ENCODE measurements at regions not wholly inside any gene's neighbourhood (a gene's known extent, or its start where the extent isn't known, plus 50 kb on each side); places are given as distances from the start of the nearest gene placed in this dataset.

DNA sequence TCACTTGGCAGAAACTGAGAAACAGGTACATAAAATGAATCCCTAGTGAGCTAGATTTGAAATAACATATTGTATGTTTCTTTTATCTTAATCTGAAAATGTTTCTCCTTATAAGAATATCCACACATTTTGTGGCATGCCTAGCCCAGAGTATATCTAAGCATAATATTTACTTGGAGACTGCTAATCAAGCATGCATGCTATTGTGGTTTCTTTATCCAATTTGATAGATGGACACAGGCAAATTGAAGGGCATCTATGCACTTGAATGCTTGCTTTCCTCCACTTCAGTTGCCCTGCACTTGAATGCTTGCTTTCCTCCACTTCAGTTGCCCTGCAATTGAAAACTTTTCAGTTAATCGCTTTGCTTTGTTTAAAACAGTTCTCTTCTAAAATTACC lies 729.8 kb downstream of the TBC1D32 start:
- no peaks in the 10 kb centered on the region for H3K9me3 ChIP-seq (replicated peaks in 1 of 2; ENCODE audit: control insufficient read depth in 1 of 2, insufficient read depth in 1 of 2, low read length in 2 of 2)
- H3K27me3 ChIP-seq (ENCODE audit: control insufficient read depth in 2 of 2, insufficient read depth in 2 of 2, low read length in 2 of 2): no peaks in the 10 kb centered on the region
- no peaks in the 10 kb centered on the region for H3K4me1 ChIP-seq (ENCODE audit: control insufficient read depth in 1 of 2, insufficient read depth in 2 of 2, low read length in 2 of 2)
- no peaks in the 10 kb centered on the region for H4K20me1 ChIP-seq (ENCODE audit: insufficient read depth, low read length)
- no peaks in the 10 kb centered on the region for H3K36me3 ChIP-seq (replicated peaks in 1 of 2; ENCODE audit: control insufficient read depth in 1 of 2, insufficient read depth in 2 of 2, low read length in 2 of 2)
- no peaks in the 10 kb centered on the region for H3K4me1 Mint-ChIP-seq
- TF ChIP-seq, protein P1, sequence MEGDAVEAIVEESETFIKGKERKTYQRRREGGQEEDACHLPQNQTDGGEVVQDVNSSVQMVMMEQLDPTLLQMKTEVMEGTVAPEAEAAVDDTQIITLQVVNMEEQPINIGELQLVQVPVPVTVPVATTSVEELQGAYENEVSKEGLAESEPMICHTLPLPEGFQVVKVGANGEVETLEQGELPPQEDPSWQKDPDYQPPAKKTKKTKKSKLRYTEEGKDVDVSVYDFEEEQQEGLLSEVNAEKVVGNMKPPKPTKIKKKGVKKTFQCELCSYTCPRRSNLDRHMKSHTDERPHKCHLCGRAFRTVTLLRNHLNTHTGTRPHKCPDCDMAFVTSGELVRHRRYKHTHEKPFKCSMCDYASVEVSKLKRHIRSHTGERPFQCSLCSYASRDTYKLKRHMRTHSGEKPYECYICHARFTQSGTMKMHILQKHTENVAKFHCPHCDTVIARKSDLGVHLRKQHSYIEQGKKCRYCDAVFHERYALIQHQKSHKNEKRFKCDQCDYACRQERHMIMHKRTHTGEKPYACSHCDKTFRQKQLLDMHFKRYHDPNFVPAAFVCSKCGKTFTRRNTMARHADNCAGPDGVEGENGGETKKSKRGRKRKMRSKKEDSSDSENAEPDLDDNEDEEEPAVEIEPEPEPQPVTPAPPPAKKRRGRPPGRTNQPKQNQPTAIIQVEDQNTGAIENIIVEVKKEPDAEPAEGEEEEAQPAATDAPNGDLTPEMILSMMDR (IDR thresholded peaks at IDR 0.05): no peak
- no CpG with 5 or more reads among the region's 1 CpG for WGBS (ENCODE audit: insufficient coverage)
- H2AFZ ChIP-seq (ENCODE audit: insufficient read depth, low read depth, low read length, poor library complexity, severe bottlenecking): no peak overlapping the region
- peaks cover 0 to 3% (median 1%) of the 10 kb centered on the region in 7 donors for H3K9me3 Mint-ChIP-seq
- H3K4me3 ChIP-seq (replicated peaks in 1 of 3; ENCODE audit: low read depth in 2 of 3, low read length in 3 of 3): no peak overlapping the region
- no peak overlapping the region for H3K4me2 ChIP-seq (replicated peaks; ENCODE audit: extremely low read depth, low read length, poor library complexity, severe bottlenecking)
- intact Hi-C loops (cut with micrococcal nuclease): no loop called here
- no peaks in the 10 kb centered on the region for H3K79me2 ChIP-seq (ENCODE audit: insufficient read depth, low read length)
- no peak overlapping the region for H3K4me3 Mint-ChIP-seq
- no peak overlapping the region for H3K27ac Mint-ChIP-seq
- no peak for DNase-seq
- H3K27ac ChIP-seq (ENCODE audit: low read depth in 1 of 2, low read length in 2 of 2): no peak overlapping the region
- H3K9ac ChIP-seq (ENCODE audit: insufficient read depth, low read length, poor library complexity, severe bottlenecking): no peak overlapping the region
- H3K36me3 Mint-ChIP-seq: no peaks in the 10 kb centered on the region
- H3K27me3 Mint-ChIP-seq (ENCODE audit: low read depth in 3 of 3): no peaks in the 10 kb centered on the region

GRCh38 chr6:120590611-120591010 lies 743.7 kb downstream of the TBC1D32 start:
- Histone ChIP-seq H2AFZ (ENCODE audit: insufficient read depth, low read depth, low read length, poor library complexity, severe bottlenecking) (no peak overlapping the region), H3K4me3 (replicated peaks in 1 of 3; ENCODE audit: low read depth in 2 of 3, low read length in 3 of 3) (no peak overlapping the region), H3K79me2 (ENCODE audit: insufficient read depth, low read length) (no peaks in the 10 kb centered on the region), H3K27ac (ENCODE audit: low read depth in 1 of 2, low read length in 2 of 2) (no peak overlapping the region), H3K4me2 (replicated peaks; ENCODE audit: extremely low read depth, low read length, poor library complexity, severe bottlenecking) (no peak overlapping the region), H4K20me1 (ENCODE audit: insufficient read depth, low read length) (no peaks in the 10 kb centered on the region), H3K9me3 (replicated peaks in 1 of 2; ENCODE audit: control insufficient read depth in 1 of 2, insufficient read depth in 1 of 2, low read length in 2 of 2) (no peaks in the 10 kb centered on the region), H3K9ac (ENCODE audit: insufficient read depth, low read length, poor library complexity, severe bottlenecking) (no peak overlapping the region), H3K4me1 (ENCODE audit: control insufficient read depth in 1 of 2, insufficient read depth in 2 of 2, low read length in 2 of 2) (no peaks in the 10 kb centered on the region), H3K36me3 (replicated peaks in 1 of 2; ENCODE audit: control insufficient read depth in 1 of 2, insufficient read depth in 2 of 2, low read length in 2 of 2) (no peaks in the 10 kb centered on the region), H3K27me3 (ENCODE audit: control insufficient read depth in 2 of 2, insufficient read depth in 2 of 2, low read length in 2 of 2) (no peaks in the 10 kb centered on the region)
- intact Hi-C loops (cut with micrococcal nuclease): no loop called here
- no peaks in the 10 kb centered on the region for H3K4me1 Mint-ChIP-seq
- TF ChIP-seq, protein P1 (IDR thresholded peaks at IDR 0.05): no peak
- no peak overlapping the region for H3K27ac Mint-ChIP-seq
- no CpG with 5 or more reads among the region's 1 CpG for WGBS (ENCODE audit: insufficient coverage)
- DNase-seq: no peak
- no peaks in the 10 kb centered on the region for H3K36me3 Mint-ChIP-seq
- no peaks in the 10 kb centered on the region for H3K27me3 Mint-ChIP-seq (ENCODE audit: low read depth in 3 of 3)
- H3K4me3 Mint-ChIP-seq: no peak overlapping the region
- H3K9me3 Mint-ChIP-seq: no peaks in the 10 kb centered on the region
